Body of pancreas (tissue), 4 donors: ENCODE measurements at regions not wholly inside any gene's neighbourhood (a gene's known extent, or its start where the extent isn't known, plus 50 kb on each side); places are given as distances from the start of the nearest gene placed in this dataset.

Experiments used
- ATAC-seq: fragments of 150-250 bp; one replicate; pipeline ENCODE4 v1.9.1; 2016
- DNase-seq, 4 donors: peaks; one replicate each; pipeline ENCODE4 v3.0.0-alpha.2; 2019
- H3K27ac ChIP-seq, 4 donors: fragments of 200-600 bp; sonication (generic); 1 replicate in 3 of 4; 2 replicates in 1 of 4; pipeline versions ENCODE4 v1.5.1 to v1.6.1; 2016 to 2019; ENCODE audit warnings: mild to moderate bottlenecking in 1 of 4, mixed read lengths in 1 of 4, moderate library complexity in 1 of 4
- H3K27me3 ChIP-seq, 2 donors: fragments of 200-600 bp; sonication (generic); one replicate each; pipeline ENCODE4 v1.6.0; 2016; ENCODE audit warnings: mild to moderate bottlenecking in 1 of 2
- H3K36me3 ChIP-seq, 2 donors: fragments of 200-600 bp; sonication (generic); replicated peaks in 1 of 2; 2 replicates each; pipeline ENCODE4 v1.5.1; 2016; ENCODE audit warnings: low read depth in 2 of 2; ENCODE audit not compliant: insufficient read depth in 1 of 2
- H3K4me1 ChIP-seq: fragments of 200-600 bp; sonication (generic); one replicate; pipeline ENCODE4 v1.6.0; 2016
- H3K4me3 ChIP-seq, 2 donors: fragments of 200-600 bp; sonication (generic); 1 replicate in 1 of 2; 2 replicates in 1 of 2; pipeline ENCODE4 v1.5.1; 2016 to 2019
- H3K9me3 ChIP-seq, 3 donors: fragments of 200-600 bp; sonication (generic); 1 replicate in 2 of 3; 2 replicates in 1 of 3; pipeline ENCODE4 v1.5.1; 2016
- CTCF ChIP-seq, 7 experiments: fragments of 450-650 bp in 4 of 7; fragments of 200-600 bp in 3 of 7; sonication (generic) in 3 of 7; IDR thresholded peaks; one replicate each; pipeline ENCODE4 v1.5.1; 2016 to 2019; ENCODE audit warnings: antibody characterized with exemption in 7 of 7
- POLR2A ChIP-seq, 3 donors: fragments of 450-650 bp; IDR thresholded peaks; one replicate each; pipeline ENCODE4 v1.6.1; 2016; ENCODE audit warnings: antibody characterized with exemption in 3 of 3, mild to moderate bottlenecking in 2 of 3
- WGBS, 2 donors: methylation state at CpG; one replicate each; pipeline ENCODE4 v1.1.5; 2017; 5-methylcytosine and 5-hydroxymethylcytosine counted together
- intact Hi-C: fragments of 100-400 bp; cut with DNase I; formaldehyde crosslinking; loops from one replicate; pipeline ENCODE4 v1.15.1; 2023

- no peak overlapping the region for H3K4me3 ChIP-seq
- DNase-seq = no peak
- 69 to 71% methylated on average over 4 of the region's 4 CpGs for WGBS, 2 donors
- H3K27ac ChIP-seq = no peak overlapping the region
- H3K27me3 ChIP-seq = no peaks in the 10 kb centered on the region
- TF ChIP-seq POLR2A (IDR thresholded peaks at IDR 0.05) (no peak), CTCF (IDR thresholded peaks at IDR 0.05) (no peak)
- intact Hi-C loops = no loop called here
- H3K4me1 ChIP-seq = no peaks in the 10 kb centered on the region
- ATAC-seq = no peak
- no peaks in the 10 kb centered on the region for H3K36me3 ChIP-seq
- H3K9me3 ChIP-seq = no peaks in the 10 kb centered on the region
Measured at GRCh38 chr10:3446221-3446620, 273.6 kb upstream of the PITRM1 start.

- no peaks in the 10 kb centered on the region for H3K36me3 ChIP-seq
- H3K9me3 ChIP-seq = no peaks in the 10 kb centered on the region
- H3K4me1 ChIP-seq = no peaks in the 10 kb centered on the region
- intact Hi-C loops = no loop called here
- H3K4me3 ChIP-seq = no peak overlapping the region
- ATAC-seq (no peak), DNase-seq (no peak)
- no peaks in the 10 kb centered on the region for H3K27me3 ChIP-seq
- TF ChIP-seq POLR2A (IDR thresholded peaks at IDR 0.05) (no peak), CTCF (IDR thresholded peaks at IDR 0.05) (no peak)
- 73 to 83% methylated on average over 4 of the region's 4 CpGs for WGBS, 2 donors
- H3K27ac ChIP-seq = no peak overlapping the region
Measured at GRCh38 chr10:3445648-3446047, 273.1 kb upstream of the PITRM1 start.

GRCh38 chr10:3442451-3442990 is 269.9 kb upstream of the PITRM1 start:
- ATAC-seq (no peak), DNase-seq (no peak)
- H3K4me3 ChIP-seq = no peak overlapping the region
- H3K36me3 ChIP-seq = no peaks in the 10 kb centered on the region
- H3K9me3 ChIP-seq = peaks cover 0 to 2% (median 0%) of the 10 kb centered on the region in 3 donors
- H3K4me1 ChIP-seq = peaks cover under 1% of the 10 kb centered on the region
- H3K27ac ChIP-seq = no peak overlapping the region
- no peaks in the 10 kb centered on the region for H3K27me3 ChIP-seq
- intact Hi-C loops = no loop called here
- TF ChIP-seq POLR2A (IDR thresholded peaks at IDR 0.05) (no peak), CTCF (IDR thresholded peaks at IDR 0.05) (no peak)
- 67 to 75% methylated on average over 8 of the region's 8 CpGs for WGBS, 2 donors

- intact Hi-C loops = no loop called here
Measured at GRCh38 chr10:3439183-3439582, 266.6 kb upstream of the PITRM1 start.

More at GRCh38 chr10:3439183-3439582, 266.6 kb upstream of the PITRM1 start:
- Histone ChIP-seq H3K27ac (no peak overlapping the region), H3K36me3 (no peaks in the 10 kb centered on the region), H3K4me1 (peaks cover 4% of the 10 kb centered on the region), H3K9me3 (peaks cover 0 to 2% (median 0%) of the 10 kb centered on the region in 3 donors), H3K27me3 (no peaks in the 10 kb centered on the region), H3K4me3 (no peak overlapping the region)
- no peak for ATAC-seq
- TF ChIP-seq CTCF (IDR thresholded peaks at IDR 0.05) (no peak), POLR2A (IDR thresholded peaks at IDR 0.05) (no peak)
- DNase-seq = no peak
